Glomerular visceral epithelial cell (primary cell): ENCODE measurements at regions not wholly inside any gene's neighbourhood (a gene's known extent, or its start where the extent isn't known, plus 50 kb on each side); places are given as distances from the start of the nearest gene placed in this dataset.

Experiments
- DNase-seq: peaks from one replicate; pipeline ENCODE4 v3.0.0-alpha.2; 2016; ENCODE audit errors: extremely low spot score

GRCh38 chr14:95034788-95035187, 122.5 kb downstream of the DICER1 start:
- DNase-seq: no peak

- no peak for DNase-seq
These were observed 123.4 kb downstream of the DICER1 start for GRCh38 chr14:95033682-95034632.

GRCh38 chr14:95033031-95033430, 124.3 kb downstream of the DICER1 start:
- no peak for DNase-seq

GRCh38 chr14:95026851-95027463, 130.4 kb downstream of the DICER1 start:
- DNase-seq: no peak

- no peak for DNase-seq
These were observed 131.4 kb downstream of the DICER1 start for GRCh38 chr14:95025941-95026340.

GRCh38 chr14:95025218-95025617, 132.1 kb downstream of the DICER1 start:
- no peak for DNase-seq

- no peak for DNase-seq
These were observed 132.9 kb downstream of the DICER1 start for GRCh38 chr14:95024380-95024779.

- peak; percentile 36 for DNase-seq
These were observed 133.4 kb downstream of the DICER1 start for GRCh38 chr14:95023886-95024285.

- DNase-seq: no peak
These were observed 134.2 kb downstream of the DICER1 start for GRCh38 chr14:95023115-95023514.

GRCh38 chr14:95021588-95021987, 135.7 kb downstream of the DICER1 start:
- DNase-seq: no peak

- DNase-seq: no peak
These were observed 138.5 kb downstream of the DICER1 start for GRCh38 chr14:95018821-95019220.

- no peak for DNase-seq
These were observed 142.3 kb downstream of the DICER1 start for GRCh38 chr14:95015046-95015445.

- no peak for DNase-seq
These were observed 143.3 kb downstream of the DICER1 start for GRCh38 chr14:95014036-95014435.

GRCh38 chr14:95011445-95012006, 145.8 kb downstream of the DICER1 start:
- no peak for DNase-seq

- DNase-seq: no peak
These were observed 148.7 kb downstream of the DICER1 start for GRCh38 chr14:95008445-95009217.

GRCh38 chr14:95007921-95008320, 149.4 kb downstream of the DICER1 start:
- no peak for DNase-seq

- DNase-seq: no peak
These were observed 150.8 kb downstream of the DICER1 start for GRCh38 chr14:95006479-95006878.

GRCh38 chr14:95006051-95006450, 151.3 kb downstream of the DICER1 start:
- no peak for DNase-seq

- no peak for DNase-seq
These were observed 154.0 kb downstream of the DICER1 start for GRCh38 chr14:95003099-95003960.

- DNase-seq: no peak
These were observed 158.6 kb downstream of the DICER1 start for GRCh38 chr14:94998685-94999084.

GRCh38 chr14:94998110-94998509, 159.2 kb downstream of the DICER1 start:
- DNase-seq: no peak
